Astrocyte (in vitro differentiated cells and primary cell): ENCODE measurements at regions not wholly inside any gene's neighbourhood (a gene's known extent, or its start where the extent isn't known, plus 50 kb on each side); places are given as distances from the start of the nearest gene placed in this dataset.

Experiments
- DNase-seq: peaks from one replicate; pipeline ENCODE4 v3.0.0-alpha.2; 2010; ENCODE audit warnings: low read depth
- FAIRE-seq: peaks from 2 replicates; lab custom pipeline; 2011; peaks lifted over from hg19 to GRCh38; lab: Jason Lieb, UNC
- H2AFZ ChIP-seq: 2 replicates; pipeline ENCODE4 v1.6.0; 2012; ENCODE audit warnings: low read depth, low read length, inconsistent platforms
- H3K27ac ChIP-seq: 2 replicates; pipeline ENCODE4 v1.5.1; 2011; ENCODE audit warnings: low read depth, low read length, inconsistent platforms
- H3K27me3 ChIP-seq: 2 replicates; pipeline ENCODE4 v1.6.0; 2011; ENCODE audit warnings: low read length, inconsistent platforms; ENCODE audit not compliant: insufficient read depth
- H3K36me3 ChIP-seq: 2 replicates; pipeline ENCODE4 v1.5.1; 2011; ENCODE audit warnings: low read length, inconsistent platforms; ENCODE audit not compliant: insufficient read depth
- H3K4me1 ChIP-seq: 2 replicates; pipeline ENCODE4 v1.5.1; 2011; ENCODE audit warnings: low read length, inconsistent platforms; ENCODE audit not compliant: insufficient read depth
- H3K4me2 ChIP-seq: 2 replicates; pipeline ENCODE4 v1.6.0; 2012; ENCODE audit warnings: low read length, inconsistent platforms
- H3K4me3 ChIP-seq: 2 replicates; pipeline ENCODE4 v1.5.1; 2011; ENCODE audit warnings: low read depth, mild to moderate bottlenecking, low read length, inconsistent platforms; ENCODE audit not compliant: insufficient read depth
- H3K79me2 ChIP-seq: 2 replicates; pipeline ENCODE4 v1.6.0; 2012; ENCODE audit warnings: mild to moderate bottlenecking, low read length, inconsistent platforms; ENCODE audit not compliant: insufficient read depth
- H3K9ac ChIP-seq: 2 replicates; pipeline ENCODE4 v1.6.0; 2012; ENCODE audit warnings: mild to moderate bottlenecking, low read length, inconsistent platforms
- H3K9me3 ChIP-seq: 2 replicates; pipeline ENCODE4 v1.5.1; 2012; ENCODE audit warnings: low read depth, mild to moderate bottlenecking, low read length, inconsistent platforms; ENCODE audit not compliant: insufficient read depth
- H4K20me1 ChIP-seq: 2 replicates; pipeline ENCODE4 v1.6.0; 2012; ENCODE audit warnings: low read length, inconsistent platforms; ENCODE audit not compliant: insufficient read depth
- H3K27ac Mint-ChIP-seq: one replicate; pipeline ENCODE4 v1.8.0; 2021; ENCODE audit warnings: mild to moderate bottlenecking, mixed read lengths; ENCODE audit not compliant: unreplicated experiment
- H3K27me3 Mint-ChIP-seq: one replicate; pipeline ENCODE4 v1.8.0; 2021; ENCODE audit warnings: low read depth, mixed read lengths; ENCODE audit not compliant: unreplicated experiment
- H3K36me3 Mint-ChIP-seq: one replicate; pipeline ENCODE4 v1.8.0; 2021; ENCODE audit warnings: low read depth, mixed read lengths; ENCODE audit not compliant: unreplicated experiment
- H3K4me1 Mint-ChIP-seq: one replicate; pipeline ENCODE4 v1.8.0; 2021; ENCODE audit warnings: low read depth, mixed read lengths; ENCODE audit not compliant: unreplicated experiment
- H3K4me3 Mint-ChIP-seq: one replicate; pipeline ENCODE4 v1.8.0; 2021; ENCODE audit warnings: mild to moderate bottlenecking, moderate library complexity, mixed read lengths; ENCODE audit not compliant: unreplicated experiment
- H3K9me3 Mint-ChIP-seq: one replicate; pipeline ENCODE4 v1.8.0; 2021; ENCODE audit warnings: mild to moderate bottlenecking, mixed read lengths; ENCODE audit not compliant: unreplicated experiment
- EZH2 ChIP-seq: IDR thresholded peaks from 2 replicates; pipeline ENCODE4 v1.6.1; 2012; ENCODE audit warnings: mild to moderate bottlenecking, low read length, inconsistent platforms; ENCODE audit not compliant: insufficient read depth
- TF ChIP-seq, protein P1 (sequence below): IDR thresholded peaks from 2 replicates; pipeline ENCODE4 v1.5.1; 2011; ENCODE audit warnings: low read depth, mild to moderate bottlenecking, inconsistent platforms, low read length, moderate library complexity; ENCODE audit not compliant: insufficient read depth

DNA sequence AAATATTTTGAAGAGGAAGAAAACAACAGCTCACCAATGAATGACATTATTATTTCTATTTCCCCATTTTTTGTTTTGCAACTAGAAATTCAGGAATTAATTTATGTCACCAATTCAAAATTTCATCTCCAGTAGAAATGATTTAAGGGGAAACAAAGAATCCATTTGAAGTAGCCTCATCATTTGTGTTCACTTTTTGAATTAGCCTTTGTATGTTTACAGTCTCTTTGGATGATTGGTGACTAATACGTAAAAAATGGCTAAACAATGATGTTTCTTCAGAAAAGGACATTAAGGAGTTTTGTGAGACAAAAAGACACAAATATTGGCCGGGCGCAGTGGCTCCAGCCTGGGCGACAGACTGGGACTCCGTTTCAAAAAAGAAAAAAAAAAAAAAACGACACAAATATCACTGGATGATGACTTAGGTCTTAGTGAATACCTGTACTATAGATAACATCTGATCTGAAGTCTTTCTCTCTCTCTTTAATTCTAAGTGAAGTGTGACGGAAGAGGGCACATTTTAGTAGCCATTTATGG lies 313.2 kb downstream of the PIK3C3 start:
- Histone ChIP-seq H3K4me2 (no peak overlapping the region), H2AFZ (no peak overlapping the region), H3K9ac (no peak overlapping the region), H3K9me3 (no peaks in the 10 kb centered on the region), H3K27me3 (no peaks in the 10 kb centered on the region), H3K36me3 (no peaks in the 10 kb centered on the region), H3K27ac (no peak overlapping the region), H3K4me1 (no peaks in the 10 kb centered on the region), H3K79me2 (no peaks in the 10 kb centered on the region), H3K4me3 (no peak overlapping the region), H4K20me1 (no peaks in the 10 kb centered on the region)
- H3K4me3 Mint-ChIP-seq = no peak overlapping the region
- no peak for DNase-seq
- no peak for FAIRE-seq
- H3K36me3 Mint-ChIP-seq = no peaks in the 10 kb centered on the region
- TF ChIP-seq, protein P1, sequence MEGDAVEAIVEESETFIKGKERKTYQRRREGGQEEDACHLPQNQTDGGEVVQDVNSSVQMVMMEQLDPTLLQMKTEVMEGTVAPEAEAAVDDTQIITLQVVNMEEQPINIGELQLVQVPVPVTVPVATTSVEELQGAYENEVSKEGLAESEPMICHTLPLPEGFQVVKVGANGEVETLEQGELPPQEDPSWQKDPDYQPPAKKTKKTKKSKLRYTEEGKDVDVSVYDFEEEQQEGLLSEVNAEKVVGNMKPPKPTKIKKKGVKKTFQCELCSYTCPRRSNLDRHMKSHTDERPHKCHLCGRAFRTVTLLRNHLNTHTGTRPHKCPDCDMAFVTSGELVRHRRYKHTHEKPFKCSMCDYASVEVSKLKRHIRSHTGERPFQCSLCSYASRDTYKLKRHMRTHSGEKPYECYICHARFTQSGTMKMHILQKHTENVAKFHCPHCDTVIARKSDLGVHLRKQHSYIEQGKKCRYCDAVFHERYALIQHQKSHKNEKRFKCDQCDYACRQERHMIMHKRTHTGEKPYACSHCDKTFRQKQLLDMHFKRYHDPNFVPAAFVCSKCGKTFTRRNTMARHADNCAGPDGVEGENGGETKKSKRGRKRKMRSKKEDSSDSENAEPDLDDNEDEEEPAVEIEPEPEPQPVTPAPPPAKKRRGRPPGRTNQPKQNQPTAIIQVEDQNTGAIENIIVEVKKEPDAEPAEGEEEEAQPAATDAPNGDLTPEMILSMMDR = no peak
- no peak for TF ChIP-seq EZH2
- no peak overlapping the region for H3K27ac Mint-ChIP-seq
- no peaks in the 10 kb centered on the region for H3K27me3 Mint-ChIP-seq
- peaks cover 6% of the 10 kb centered on the region for H3K4me1 Mint-ChIP-seq
- H3K9me3 Mint-ChIP-seq = no peaks in the 10 kb centered on the region

DNA sequence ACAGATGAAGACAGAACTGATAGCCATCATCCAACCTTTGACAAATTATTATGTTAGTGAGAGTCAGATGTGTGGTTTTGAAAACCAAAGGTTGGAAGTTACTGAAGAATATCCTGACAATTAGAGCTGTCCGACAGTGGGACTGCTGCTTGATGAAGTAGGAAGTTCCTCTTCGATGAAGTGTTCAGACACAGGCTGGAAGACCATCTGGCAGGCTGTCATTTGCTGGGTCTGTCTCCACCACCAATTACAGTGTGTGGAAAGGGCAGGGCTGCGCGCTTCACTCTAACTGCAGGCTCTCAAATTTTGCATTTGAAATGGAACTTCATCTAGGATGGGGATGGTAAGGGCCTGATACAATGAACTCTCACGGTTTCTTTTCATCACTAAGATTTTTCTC lies 313.8 kb downstream of the PIK3C3 start:
- no peaks in the 10 kb centered on the region for H3K36me3 Mint-ChIP-seq
- no peak overlapping the region for H2AFZ ChIP-seq

More for the DNA sequence above, 313.8 kb downstream of the PIK3C3 start:
- H3K27me3 Mint-ChIP-seq = no peaks in the 10 kb centered on the region
- no peak overlapping the region for H3K27ac Mint-ChIP-seq
- Histone ChIP-seq H3K4me3 (no peak overlapping the region), H3K27ac (no peak overlapping the region), H3K9me3 (no peaks in the 10 kb centered on the region), H3K4me2 (no peak overlapping the region), H3K9ac (no peak overlapping the region), H3K4me1 (no peaks in the 10 kb centered on the region), H3K36me3 (no peaks in the 10 kb centered on the region), H4K20me1 (no peaks in the 10 kb centered on the region), H3K79me2 (no peaks in the 10 kb centered on the region), H3K27me3 (no peaks in the 10 kb centered on the region)
- FAIRE-seq (no peak), DNase-seq (peak; percentile 3)
- H3K4me3 Mint-ChIP-seq = no peak overlapping the region
- H3K9me3 Mint-ChIP-seq = no peaks in the 10 kb centered on the region
- TF ChIP-seq, protein P1 = no peak
- no peak for TF ChIP-seq EZH2
- peaks cover 6% of the 10 kb centered on the region for H3K4me1 Mint-ChIP-seq
